Epithelial cell of esophagus (primary cell): ENCODE measurements at regions not wholly inside any gene's neighbourhood (a gene's known extent, or its start where the extent isn't known, plus 50 kb on each side); places are given as distances from the start of the nearest gene placed in this dataset.

Experiments used
- DNase-seq: peaks from one replicate; pipeline ENCODE4 v3.0.0; 2010; ENCODE audit warnings: low read depth
- H3K4me3 ChIP-seq: 2 replicates; pipeline ENCODE4 v1.5.1; 2011; ENCODE audit warnings: mild to moderate bottlenecking, low read length, control low read depth
- CTCF ChIP-seq: IDR thresholded peaks from 2 replicates; pipeline ENCODE4 v1.5.1; 2011; ENCODE audit warnings: low read depth, mild to moderate bottlenecking, low read length, control low read depth, inconsistent platforms; ENCODE audit not compliant: insufficient read depth; ENCODE audit errors: missing control alignments

- DNase-seq: no peak
- TF ChIP-seq CTCF: no peak
- no peak overlapping the region for H3K4me3 ChIP-seq
Observed at GRCh38 chr1:98253145-98253544, 332.3 kb upstream of the DPYD start.

GRCh38 chr1:98251497-98251896 is 330.7 kb upstream of the DPYD start:
- TF ChIP-seq CTCF: no peak
- DNase-seq: no peak
- H3K4me3 ChIP-seq: no peak overlapping the region

DNA sequence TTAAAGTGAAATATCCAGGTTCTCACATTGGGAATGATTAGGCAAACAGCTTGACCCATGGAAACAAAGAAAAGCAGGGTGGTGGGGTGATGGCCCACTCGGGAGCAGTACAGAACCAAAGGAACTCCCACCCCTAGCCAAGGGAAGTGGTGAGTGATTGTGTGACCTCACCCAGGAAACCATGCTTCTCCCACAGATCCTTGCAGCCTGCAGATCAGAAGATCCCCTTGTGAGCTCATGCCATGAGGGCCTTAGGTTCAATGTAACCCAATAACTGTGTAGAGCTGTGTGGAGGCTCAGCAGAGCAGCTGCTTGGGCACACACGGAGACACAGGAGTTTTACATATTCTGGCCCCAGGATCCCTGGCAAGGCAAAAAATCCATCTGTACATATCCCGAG is 311.8 kb upstream of the DPYD start:
- no peak for DNase-seq
- TF ChIP-seq CTCF: no peak
- no peak overlapping the region for H3K4me3 ChIP-seq

GRCh38 chr1:98222706-98223105 is 301.9 kb upstream of the DPYD start:
- no peak for DNase-seq
- TF ChIP-seq CTCF: no peak
- no peak overlapping the region for H3K4me3 ChIP-seq

GRCh38 chr1:98221923-98222322 is 301.1 kb upstream of the DPYD start:
- no peak for TF ChIP-seq CTCF
- no peak overlapping the region for H3K4me3 ChIP-seq
- DNase-seq: no peak

DNA sequence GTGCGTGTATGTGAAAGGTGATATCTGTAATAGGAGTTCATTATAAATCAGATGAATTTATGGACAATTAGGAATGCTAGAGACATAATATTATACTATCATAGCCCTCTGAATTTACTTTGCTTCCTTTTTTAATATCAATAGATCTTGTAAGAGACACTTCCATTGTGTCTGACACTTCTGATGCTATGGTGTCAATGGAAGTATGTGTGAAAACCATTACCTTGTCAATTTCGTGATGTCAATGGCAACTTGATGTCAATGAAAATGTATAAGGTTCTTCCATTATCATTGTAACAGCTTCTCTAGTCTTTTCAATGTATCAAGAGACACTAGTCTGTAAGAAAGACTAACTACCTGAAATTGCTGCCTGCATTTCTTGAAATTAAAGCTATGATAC is 296.8 kb upstream of the DPYD start:
- TF ChIP-seq CTCF: no peak
- DNase-seq: no peak

GRCh38 chr1:98216304-98216703 is 295.5 kb upstream of the DPYD start:
- TF ChIP-seq CTCF: no peak
- no peak overlapping the region for H3K4me3 ChIP-seq
- no peak for DNase-seq

More for the DNA sequence above, 296.8 kb upstream of the DPYD start:
- no peak overlapping the region for H3K4me3 ChIP-seq
